Inferior parietal cortex (tissue), 1 donor: ENCODE measurements at regions not wholly inside any gene's neighbourhood (a gene's known extent, or its start where the extent isn't known, plus 50 kb on each side); places are given as distances from the start of the nearest gene placed in this dataset.
"Not testable (repeated sequence)": the region's sequence is repeated elsewhere in the genome, so short reads cannot be mapped to it uniquely, and the experiment has no call there.

Experiments
- DNase-seq: peaks from one replicate; pipeline ENCODE4 v3.0.0-alpha.2; 2016; ENCODE audit errors: extremely low spot score

DNA sequence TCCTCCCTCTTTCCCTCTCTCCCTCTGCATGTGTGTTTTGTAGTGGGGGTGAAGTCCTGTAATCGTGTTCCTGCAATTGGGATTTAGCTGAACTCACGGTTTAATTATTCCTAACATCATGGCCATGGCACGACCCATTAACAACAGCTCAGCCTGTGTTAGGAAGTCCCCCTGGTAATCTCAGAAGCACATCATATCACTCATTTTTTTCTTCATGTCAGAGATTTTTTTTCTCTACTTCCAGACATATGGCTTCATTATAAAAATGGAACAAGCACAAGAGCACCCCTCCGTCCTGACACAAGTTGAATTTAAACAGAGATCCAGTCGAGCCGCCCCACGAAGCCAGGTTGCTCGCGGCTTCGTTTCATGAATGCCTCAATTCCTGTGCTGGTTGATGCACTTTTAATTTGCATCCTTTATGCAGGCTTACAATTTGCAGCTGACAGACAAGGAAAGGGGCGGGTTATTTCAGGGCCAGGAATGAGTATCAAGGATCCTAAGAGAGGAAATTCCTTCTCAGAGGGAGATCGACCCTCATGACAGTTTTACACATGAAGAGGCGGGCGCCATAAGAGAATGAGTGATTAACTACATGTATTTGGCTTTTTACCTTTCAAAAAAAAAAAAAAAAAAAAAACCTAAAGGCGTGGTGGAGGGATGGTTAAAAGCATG lies 192.9 kb downstream of the MAF start:
- no peak for DNase-seq

DNA sequence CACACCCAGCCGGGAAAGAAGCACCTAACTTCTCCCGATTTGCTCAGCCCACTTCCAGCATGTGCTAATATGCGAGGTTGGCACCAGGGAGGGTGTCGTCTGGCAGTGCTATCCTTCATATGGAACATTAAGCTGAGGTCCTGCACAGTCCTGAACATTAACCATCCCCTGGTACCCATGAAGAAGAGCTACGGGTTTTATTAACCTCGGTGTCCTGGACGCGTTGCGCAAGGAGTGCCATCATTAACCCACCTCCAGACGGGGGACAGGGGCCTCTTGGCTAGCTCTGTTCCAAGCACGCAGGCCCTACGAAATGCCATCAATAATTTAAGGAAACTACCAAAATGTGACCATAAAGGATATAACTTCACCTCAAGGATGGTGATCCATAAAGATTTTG lies 193.5 kb downstream of the MAF start:
- no peak for DNase-seq

DNA sequence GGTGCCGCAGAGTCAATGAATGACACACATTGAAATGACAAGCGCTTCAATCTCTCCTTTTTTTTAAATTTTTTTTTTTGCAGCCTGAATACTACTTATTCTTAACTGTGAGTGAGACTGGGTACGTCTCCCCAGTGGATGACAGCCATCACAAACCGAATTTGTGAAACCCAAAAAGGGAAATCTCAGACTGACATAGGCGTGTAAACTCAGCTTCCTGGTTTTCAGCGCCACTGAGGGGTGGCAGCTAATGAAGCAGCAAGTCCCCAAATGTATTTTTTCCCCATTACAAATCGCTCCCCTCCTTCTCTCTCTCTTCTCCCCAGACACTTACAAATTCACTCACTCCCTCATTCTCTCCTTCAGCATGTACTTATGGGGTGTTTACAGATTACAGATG lies 196.0 kb downstream of the MAF start:
- DNase-seq, result no peak

DNA sequence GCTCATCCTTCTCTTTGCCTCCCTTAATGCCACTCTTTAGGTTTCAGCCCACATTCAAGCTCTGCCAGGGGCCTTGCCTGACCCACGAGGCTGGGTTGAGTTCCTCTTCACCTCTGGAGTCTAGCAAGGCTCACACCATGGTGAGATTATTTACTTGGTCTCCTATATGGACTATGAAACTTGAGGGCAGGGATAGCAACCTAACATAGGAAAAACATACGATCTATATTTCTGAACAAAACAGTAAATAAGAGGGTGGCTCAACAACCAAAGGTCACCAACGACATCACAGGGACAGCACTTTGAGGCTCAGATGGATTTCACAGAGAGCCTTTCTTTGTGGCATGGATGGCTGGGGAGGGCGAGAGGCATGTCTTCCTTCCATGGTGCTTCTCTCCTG lies 197.0 kb downstream of the MAF start:
- no peak for DNase-seq

DNA sequence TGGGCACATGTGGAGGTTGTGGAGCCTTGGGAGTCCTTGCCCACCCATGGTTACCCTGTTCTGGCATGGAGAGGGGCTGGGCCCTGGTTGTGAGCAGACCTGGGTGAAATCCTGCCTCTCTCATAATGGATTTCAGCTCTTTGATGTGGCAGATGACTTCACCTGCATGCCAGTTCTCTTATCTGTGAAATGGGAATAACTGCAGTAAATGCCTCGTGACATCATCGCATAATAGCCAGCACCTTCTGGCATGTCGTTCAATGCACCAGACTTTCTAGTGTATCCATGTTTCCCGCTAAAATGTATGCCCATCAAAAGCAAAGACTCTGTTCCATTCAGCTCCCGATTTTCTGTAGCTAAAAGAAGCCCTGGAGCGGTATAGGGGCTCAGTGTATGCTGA lies 197.6 kb downstream of the MAF start:
- DNase-seq, result no peak

DNA sequence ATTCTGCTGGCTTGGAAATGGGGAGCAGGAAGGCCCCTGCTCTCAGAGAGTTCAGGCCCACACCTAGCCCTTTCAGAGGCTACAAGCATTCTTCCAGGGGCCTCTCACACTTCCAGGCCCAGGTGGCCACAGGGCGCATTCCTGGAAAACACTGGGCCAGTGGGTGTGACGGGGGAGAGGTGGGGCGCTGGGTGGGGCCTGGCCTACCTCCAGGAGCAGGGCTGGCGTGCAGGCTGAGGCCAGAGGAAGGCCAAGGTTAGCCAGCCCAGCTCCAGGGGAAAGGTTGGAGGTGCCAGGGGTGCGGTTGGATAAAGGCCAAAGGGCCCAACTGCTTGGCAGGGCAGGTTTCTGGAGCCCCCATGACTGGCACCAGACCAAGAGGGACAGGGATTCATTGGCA lies 198.2 kb downstream of the MAF start:
- DNase-seq, result no peak

DNA sequence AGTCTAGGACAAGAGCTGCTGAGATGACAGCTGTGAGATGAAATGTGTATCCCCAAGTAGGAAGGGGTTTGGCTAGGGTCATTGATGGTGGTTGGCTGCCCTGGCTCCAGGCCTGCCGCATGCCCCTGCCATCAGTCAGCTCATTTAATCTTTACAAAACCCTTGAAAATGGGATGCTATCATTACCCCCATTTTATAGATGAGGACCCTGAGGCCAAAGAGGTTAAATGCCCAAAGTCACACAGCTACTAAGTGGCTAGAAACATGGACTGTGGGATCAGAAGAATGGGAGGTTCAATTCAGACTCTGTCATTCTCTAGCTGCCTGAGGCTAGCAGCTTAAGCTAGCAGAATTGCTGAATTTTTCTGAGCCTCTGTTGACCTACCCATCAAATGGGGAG lies 198.8 kb downstream of the MAF start:
- DNase-seq, result no peak

DNA sequence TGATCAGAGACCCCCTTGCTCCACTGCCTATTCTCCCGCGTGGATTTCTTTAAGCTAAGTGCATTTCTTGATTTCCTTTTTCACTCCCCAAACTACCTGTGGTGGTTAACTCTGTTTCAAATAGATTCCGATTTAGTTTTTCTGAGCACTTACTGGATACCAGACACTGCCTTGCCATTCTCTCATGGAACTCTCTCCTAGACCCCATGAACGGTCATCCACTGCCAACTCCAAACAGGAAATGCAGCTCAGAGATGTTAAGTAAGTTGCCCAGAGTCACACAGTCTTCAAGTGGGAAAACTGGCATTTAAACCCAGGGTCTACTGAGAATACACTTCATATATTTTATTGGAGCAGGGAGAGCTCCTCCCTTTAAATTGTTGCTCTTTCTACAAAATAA lies 199.4 kb downstream of the MAF start:
- no peak for DNase-seq

DNA sequence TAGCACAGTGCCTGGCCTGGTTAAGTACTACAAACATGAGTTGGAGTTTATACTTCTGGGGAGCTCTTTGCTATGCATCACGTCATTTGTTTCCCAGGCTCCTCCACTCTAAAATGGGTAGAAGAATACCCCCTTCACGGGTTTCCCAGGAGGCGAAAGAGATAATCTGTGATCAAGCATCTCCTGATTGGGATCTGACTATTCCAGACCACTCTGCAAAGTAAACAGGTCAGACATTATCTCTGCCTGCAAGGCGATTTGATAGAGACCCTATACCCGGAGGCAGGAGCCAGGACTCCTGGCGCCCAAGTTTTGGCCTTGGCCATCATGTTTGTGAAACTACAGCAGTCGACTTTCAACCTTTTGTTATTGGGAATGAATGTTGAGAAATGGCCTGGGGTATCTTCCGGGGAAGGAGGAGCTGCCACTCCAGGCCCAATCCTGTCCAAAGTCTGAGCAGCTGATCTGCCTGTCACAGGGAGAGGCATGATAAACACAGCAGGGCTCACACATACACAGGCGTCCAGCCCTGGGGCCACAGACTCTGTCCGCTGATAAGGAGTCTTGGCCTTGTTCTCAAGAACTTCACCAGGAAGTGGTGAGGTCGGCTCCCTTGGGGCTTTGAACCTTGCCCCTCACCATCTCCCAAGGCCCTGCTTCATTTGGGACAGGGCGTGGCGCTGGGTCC lies 199.9 kb downstream of the MAF start:
- DNase-seq, result no peak

DNA sequence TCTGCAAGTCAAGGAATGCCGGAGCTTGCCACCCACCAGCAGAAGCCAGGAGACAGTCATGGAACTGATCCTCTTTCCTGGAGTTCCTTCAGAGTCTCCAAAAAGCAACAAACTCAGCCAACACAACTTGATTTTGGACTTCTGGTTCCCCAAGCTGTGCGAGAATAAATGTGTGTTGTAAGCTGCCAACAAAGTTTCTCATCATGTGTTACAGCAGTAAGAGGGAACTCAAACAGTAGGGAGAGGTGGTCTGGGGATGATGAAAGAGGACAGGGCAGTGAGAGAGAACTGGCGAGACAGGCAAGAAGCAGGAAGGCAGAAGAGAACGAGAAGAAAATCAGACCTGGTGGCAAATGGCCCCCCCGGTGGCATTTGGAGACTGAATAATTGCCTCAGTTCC lies 204.9 kb downstream of the MAF start:
- no peak for DNase-seq

DNA sequence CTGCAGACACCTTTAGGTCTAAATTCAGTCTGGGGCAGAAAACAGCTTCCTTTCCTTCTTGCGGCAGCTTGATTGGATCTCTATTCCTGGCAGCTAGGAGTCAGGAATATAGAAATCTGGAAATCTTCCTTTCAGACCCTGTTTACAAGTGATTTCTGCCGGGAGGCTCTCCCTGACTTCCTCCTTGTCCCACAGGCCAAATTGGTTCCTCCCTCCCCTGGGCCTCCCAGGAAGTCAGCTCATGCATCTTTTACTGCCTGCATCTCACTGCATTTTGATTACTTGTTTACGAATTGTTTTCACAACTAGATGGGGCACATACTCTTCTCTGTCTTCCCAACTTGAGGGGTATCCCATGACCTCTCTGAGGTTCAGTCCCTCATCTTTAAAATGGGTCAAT lies 206.3 kb downstream of the MAF start:
- DNase-seq, result no peak

DNA sequence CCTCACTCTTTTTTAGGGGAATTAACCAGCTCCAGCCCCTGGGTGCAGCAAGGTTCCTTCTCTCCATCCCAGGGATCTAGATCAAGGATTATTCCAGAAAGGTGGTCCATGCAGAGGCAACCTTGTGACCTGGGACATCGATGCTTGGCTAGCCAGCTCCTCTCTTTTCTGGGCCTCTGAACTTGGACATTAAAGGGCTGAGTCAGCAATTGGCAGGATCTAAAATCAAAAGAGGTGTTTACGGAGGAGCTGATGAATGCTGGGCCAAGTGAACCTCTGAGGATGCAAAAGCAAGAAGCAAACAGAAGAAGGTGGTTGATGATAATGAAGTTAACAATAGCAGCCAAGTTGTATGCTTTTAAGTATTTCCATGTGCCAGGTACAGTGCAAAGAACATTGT lies 207.0 kb downstream of the MAF start:
- DNase-seq, result no peak

DNA sequence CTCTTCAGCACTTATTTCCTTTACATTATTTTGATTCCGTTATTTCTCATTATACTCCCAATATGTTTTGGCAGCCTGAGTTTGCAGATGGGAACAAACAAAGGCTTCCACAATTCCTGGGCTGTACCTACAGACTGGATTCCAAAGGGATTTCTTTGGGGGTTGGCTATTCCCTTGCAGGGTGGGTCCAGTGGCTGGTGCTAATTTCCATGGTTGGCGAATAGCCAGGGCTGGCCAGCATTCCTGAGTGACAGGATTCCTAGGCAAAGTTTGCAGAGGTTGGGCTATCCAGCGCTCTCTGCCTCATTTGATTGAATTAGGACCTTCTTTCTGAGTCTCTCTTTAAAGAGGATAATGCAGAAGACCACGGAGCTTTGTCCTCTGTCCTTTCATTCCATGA lies 207.4 kb downstream of the MAF start:
- DNase-seq, result no peak

DNA sequence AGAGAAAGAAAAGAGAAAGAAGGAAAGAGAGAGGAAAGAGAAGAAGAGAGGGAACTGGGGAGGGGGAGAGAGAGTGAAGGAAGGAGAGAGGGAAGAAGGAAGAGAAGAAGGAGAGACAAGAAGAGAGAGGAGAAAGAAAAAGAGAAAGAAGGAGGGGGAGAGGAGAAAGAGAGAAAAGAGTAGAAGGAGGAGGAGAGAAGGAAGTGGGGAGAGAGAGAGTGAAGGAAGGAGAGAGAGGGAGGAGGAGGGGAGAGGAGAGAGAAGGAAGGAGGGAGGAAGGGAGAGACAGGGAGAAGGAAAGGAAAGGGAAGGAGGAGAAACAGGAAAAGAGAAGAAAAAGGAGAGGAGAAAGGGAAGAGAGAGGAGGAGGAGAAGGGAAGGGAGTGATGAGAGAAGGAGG lies 208.5 kb downstream of the MAF start:
- no peak for DNase-seq

DNA sequence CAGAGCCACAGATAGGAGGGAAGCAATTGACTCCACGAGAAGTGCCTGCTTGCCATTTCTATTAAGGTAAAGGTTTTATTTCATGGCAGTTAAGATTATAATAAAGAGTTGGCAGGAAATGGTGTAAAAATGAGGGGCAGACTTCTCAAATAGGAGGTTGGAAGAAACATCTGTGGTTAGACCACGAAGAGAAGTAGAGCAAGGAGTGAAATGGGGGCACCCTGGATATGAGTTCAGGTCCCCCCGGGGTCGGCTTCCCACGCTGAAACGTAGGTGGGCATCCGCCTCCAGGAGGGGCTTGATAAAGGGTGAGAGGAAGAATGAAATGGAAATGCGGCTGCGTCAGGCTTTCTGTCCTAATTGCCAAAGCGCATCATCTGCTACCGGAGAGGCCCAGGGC lies 209.1 kb downstream of the MAF start:
- no peak for DNase-seq

DNA sequence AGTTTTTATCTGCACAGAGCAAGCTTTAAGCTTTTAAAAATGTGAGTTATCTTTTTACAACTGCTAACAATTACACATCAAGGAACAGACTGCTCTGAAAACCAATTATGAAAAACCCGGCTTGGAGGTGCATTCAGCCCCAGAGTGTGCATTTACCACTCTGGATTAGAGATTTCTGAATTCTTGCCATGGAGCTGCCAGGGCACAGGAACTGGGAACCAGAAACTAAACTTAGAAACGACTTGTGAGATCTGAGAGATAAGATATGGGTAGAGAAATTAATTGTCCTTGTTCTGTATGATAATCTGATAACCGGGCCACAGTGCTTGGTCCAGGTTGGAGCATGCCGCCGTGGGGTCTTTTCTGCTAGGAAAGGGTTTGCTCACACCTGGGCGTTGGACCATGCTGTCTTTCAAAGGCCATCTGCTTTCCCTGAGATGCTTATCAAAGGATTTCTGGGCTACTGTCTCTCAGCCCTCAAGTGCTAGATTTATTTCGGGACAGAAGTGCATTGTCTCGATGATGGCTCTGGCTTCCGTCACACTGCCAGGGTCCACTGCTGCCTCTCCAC lies 210.0 kb downstream of the MAF start:
- no peak for DNase-seq

DNA sequence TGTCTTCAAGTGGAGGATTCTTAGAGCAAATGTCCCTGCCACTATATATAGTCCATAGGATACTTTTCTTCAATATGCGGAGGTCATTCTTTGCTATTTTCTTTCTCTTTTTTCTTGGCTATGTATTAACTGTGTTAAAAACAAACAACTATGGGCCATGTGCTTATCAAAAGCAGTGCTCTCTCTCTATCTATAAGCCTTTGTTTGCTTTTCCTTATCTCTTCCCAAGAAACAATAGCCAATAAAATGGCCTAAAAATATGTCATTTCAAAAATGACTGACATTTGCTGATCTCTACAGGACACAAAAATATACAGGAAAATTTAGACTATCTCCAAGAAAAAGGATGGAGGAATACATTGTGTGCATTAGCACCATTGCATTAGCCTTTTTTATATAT lies 212.1 kb downstream of the MAF start:
- no peak for DNase-seq

DNA sequence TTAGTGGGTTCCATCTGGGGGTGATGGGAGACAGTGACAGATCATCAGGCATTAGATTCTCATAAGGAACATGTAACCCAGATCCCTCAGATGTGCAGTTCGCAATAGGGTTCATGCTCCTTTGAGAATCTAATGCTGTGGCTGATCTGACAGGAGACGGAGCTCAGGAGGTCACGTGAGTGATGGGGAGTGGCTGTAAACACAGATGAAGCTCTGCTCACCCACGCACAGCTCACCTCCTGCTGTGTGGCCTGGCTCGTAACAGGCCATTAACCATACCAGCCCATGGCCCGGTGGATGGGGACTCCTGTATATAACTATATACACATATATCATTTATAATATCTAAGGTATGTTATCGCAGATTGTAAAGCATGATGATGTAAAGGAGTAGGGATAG lies 214.2 kb downstream of the MAF start:
- DNase-seq, result no peak

DNA sequence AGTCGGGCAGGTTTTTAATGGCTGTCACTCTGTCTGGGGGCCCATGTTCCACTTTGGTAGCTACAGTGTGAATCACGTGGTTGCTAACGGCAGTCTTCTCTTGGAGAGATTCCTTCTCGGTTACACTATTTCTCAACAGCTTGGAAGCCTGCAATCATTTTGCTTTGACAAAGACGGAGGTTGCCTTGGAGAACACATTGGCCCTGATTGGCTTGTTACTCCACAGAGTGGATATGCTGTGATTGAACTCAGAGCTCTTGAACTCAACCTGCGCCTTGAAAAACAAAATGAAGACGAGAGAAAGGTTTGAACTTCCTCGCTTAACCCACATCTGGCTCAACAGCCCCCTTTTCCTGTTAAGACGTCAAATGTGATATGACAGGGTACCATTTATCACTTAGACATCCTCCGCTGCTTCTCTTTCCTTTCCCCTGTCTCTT lies 218.9 kb downstream of the MAF start:
- no peak for DNase-seq

DNA sequence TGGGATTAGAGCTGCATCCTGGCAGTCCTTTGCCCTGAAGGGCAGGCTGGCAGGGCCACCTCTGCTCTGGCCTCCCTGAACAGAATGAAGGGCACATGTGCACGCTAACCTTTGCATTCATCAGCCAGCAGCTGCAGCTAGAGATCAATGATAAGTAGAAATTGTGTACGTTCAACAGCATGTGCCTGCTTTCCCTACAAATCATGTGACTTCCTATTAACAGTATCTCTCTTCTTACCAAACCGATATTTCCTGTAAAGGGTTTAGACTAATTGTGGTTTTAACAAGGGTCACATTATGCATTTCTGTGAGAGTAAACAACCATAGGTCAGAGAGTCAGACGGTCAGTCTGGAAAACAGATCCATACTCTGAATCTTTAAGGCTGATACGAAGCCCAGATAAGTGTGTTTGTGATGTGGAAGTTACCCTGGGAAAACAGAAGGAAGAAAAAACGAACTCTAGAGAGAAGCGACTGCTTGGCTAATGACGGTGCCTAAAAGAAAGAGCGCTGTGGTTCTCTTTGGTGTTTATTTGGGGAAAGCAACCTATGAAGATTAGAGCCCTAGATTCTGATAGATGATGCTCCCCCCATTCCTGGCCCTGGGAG lies 219.4 kb downstream of the MAF start:
- no peak for DNase-seq

DNA sequence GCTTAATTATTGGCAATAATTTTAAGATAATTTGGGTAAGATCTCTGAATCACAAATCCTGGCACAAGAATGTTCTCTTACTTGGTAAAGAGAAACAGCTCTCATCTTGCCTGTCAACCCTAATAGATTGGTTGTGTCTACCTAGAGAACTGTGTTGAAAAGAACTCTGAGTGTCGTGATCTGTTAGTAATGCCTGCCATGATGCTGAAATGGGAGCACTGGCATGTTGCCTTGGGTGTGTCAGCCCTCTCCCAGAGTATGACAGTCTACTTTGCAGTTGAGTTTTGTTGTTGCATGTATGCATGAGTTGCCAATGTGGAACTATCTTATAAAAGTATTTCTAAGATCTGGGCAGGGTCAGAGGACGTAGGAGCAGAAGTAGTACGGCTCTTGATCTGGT lies 221.4 kb downstream of the MAF start:
- no peak for DNase-seq

DNA sequence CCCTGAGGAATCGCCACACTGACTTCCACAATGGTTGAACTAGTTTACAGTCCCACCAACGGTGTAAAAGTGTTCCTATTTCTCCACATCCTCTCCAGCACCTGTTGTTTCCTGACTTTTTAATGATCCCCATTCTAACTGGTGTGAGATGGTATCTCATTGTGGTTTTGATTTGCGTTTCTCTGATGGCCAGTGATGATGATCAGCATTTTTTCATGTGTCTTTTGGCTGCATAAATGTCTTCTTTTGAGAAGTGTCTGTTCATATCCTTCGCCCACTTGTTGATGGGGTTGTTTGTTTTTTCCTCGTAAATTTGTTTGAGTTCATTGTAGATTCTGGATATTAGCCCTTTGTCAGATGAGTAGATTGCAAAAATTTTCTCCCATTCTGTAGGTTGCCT lies 223.5 kb downstream of the MAF start:
- DNase-seq, result not testable (repeated sequence)

DNA sequence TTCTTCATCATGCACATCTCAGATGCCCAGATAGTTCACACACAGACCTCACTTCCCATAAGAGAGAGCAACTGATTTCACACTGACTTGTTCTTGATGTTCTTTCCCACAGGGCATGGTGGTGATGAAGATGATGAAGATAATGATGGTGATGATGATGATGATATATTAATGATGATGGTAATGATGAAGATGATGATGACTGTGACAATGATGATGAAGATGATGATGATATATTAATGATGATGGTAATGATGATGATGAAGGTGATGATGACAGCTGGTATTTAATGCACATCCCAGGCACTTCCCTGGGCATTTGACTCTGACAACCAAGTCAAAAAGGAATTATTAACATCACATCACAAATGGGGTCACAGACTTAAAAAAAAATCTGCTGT lies 225.2 kb downstream of the MAF start:
- no peak for DNase-seq
